TTC549 (cell line): ENCODE measurements at regions not wholly inside any gene's neighbourhood (a gene's known extent, or its start where the extent isn't known, plus 50 kb on each side); places are given as distances from the start of the nearest gene placed in this dataset.
"Not testable (repeated sequence)": the region's sequence is repeated elsewhere in the genome, so short reads cannot be mapped to it uniquely, and the experiment has no call there.

Source experiments
- FAIRE-seq: peaks from 2 replicates; lab custom pipeline; 2012; peaks lifted over from hg19 to GRCh38; lab: Jason Lieb, UNC

DNA sequence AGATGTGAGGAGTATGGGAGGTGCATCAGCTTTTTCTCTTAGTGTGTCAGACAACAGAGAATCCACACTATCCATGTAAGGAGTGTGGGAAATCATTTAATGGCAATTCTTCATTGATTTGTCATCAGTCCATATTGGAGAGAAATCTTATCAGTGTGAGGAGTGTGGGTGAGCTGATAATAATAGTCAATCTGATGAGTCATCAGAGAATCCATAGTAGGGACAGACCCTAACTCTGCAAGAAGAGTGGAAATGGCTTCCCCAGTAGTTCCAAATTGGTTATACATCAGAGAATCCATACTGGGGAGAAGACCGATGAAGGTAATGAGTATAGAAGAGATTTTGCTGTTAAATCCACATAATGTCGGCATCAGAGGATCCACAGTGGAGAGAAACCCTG is 150.5 kb upstream of the THUMPD2 start:
- FAIRE-seq = no peak

DNA sequence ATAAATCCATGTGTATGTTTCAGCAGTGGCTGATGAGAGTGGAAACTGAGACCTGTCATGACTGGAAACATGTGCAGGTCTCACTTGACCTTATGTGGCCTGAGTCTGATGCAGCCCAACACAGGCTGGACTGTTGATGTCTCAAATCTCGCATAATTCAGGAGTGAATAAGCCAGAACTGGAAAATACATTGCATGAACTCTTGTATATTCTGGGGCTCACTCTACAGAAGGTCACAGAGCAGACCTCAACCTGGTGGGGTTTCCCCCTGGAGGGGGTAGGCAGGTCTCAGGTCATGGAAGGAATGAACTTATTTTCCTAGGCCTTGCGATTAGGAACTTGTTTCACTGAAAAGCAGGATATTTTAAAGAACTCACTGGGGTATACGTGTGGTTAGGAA is 146.3 kb upstream of the THUMPD2 start:
- no peak for FAIRE-seq

DNA sequence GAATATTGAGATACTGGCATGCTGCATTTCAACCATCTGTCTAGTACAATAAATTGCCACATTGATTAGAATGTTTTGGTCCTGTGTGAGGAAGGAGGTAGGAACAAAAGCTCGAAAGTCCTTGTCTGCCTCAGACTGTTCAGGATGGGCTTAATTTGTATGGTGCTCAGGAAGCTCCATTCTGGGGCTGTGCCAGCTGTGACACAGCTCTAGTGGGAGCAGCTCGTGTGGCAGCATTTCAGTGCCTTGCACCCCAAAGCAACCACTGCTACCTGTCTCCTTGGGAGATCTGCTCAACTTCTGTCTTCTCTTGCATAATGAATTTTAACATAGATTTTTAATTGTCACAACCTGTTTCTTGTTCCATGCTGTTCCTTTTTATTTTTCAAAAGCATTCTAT is 144.4 kb upstream of the THUMPD2 start:
- FAIRE-seq = no peak

DNA sequence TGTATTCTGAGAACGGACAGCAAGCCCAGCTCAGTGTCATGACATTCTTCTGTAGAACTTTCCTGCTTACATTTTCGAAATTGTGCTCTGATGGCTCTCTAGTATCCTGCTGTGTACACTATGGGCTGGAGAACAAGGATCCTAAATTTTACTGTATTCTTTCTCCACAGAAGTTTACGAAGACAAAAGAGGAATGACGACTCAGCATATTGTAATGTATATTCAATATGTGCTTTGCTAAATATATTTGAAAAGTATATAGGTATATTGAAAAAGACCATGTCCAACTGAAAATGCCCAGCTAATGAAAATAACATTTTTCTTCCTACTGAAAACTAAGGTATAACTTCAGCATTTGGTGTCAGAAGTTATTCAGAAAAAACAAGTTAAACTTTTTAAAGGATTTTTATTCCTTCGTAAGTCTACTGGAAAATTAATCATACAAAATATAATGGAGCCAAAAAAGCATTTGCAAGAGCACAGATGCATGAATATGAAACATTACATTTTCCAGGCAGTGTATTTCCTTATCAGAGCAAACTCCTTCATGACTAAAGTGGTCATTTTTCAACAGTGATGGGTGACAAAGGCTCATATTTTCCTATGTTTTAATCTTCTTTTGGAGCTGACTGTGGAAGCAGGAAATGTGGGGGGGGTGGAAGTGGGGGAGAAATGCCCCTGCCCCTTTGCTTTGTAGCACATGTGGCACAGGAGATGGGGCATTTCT is 143.8 kb upstream of the THUMPD2 start:
- no peak for FAIRE-seq

DNA sequence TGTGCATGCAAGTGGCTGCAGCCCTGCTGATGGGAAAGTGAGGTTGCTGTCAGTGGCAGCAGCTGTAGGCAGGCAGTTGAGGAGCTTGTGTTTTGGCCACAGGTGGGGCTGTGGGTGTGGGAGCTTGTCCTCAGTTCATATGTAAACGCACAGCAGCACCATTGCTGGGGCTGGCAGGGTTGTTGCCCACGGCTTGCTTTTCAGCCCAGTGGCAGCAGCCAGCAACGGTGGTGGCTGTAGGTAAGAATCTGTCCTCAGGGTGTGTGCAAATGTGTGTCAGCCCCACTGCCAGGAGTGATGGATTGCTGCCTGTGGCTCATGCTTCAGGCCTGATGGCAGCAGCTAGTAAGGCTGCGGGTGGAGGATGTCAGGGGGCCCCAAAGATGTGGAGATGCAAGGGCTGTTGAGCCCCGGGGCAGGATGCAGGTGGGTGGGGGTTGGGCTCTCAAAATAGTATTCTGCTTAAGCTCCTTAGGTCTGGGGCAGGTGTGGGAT is 141.3 kb upstream of the THUMPD2 start:
- no peak for FAIRE-seq

DNA sequence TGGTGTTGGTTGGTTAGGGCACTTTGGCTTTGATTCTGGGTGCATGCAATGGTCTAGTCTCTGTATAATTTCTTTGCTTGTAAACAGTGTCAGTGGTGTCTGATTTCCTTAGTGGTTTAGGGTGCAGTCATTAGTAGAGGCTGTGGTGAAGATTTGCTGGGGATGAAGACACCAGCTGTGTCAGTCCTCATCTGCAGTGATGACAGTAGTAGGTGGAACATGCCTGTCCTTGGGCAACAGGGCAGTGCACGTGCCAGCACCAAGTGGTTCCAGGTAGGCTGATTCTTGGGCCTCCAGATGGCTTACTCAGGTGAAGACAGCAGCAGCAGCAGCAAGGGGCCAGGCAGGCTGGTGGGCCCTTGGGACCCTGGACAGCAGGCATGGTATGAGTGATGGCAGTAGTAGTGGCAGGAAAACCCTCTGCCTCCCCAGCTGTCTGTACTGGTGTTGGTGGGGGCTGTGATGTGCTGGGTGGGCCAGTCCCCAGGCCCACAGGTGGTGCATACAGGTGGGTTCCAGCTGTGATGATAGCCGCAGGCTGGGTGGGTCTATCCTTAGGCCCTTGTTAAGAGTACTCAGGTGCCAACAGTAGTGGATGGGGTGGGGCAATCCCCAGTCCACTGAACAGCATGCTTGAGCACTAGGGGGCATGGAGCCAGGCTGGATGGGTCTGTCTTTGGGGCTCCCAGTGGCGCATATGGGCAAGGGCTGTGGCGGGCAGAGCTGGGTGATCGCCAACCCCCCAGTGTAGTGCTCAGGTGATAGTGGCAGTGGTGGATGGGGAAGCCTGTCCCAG is 140.7 kb upstream of the THUMPD2 start:
- no peak for FAIRE-seq

DNA sequence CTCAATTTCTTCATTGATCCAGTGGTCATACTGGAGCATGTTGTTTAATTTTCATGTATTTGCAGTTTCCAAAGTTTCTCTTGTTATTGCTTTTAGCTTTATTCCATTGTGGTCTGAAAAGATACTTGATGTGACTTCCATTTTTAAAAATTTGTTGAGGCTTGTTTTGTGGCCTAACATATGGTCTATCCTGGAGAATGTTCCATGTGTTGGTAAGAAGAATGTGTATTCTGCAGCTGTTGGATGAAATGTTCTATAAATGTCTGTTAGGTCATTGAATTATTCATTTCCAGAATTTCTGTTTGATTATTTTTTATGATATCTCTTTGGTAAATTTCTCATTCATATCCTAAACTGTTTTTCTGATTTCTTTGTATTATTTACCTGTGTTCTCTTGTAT is 139.8 kb upstream of the THUMPD2 start:
- FAIRE-seq = peak; percentile 58

DNA sequence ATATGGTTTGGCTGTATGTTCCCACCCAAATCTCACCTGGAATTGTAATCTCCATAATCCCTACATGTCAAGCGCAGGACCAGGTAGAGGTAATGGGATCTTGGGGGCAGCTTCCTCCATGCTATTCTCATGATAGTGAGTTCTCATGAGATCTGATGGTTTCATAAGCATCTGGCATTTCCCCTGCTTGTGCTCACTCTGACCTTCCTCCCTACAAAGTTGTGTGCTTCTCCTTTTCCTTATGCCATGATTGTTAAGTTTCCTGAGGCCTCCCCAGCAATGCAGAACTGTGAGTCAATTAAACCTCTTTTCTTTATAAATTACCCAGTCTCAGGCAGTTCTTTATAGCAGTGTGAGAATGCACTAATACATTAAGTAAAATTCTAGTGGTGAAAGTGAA is 138.3 kb upstream of the THUMPD2 start:
- not testable (repeated sequence) for FAIRE-seq

DNA sequence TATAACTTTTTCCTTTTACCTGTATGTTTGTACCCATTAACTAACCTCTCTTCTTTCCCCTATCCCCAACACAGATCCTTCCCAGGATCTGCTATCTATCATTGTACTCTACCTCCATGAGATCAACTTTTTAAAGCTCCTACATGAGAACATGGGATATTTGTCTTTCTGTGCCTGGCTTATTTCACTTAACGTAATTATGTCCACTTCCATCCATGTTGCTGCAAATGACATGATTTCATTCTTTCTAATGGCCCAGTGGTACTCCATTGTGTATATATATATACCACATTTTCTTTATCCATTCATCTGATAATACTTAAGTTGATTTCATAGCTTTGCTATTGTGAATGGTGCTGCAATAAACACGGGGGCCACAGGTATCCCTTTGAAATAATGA is 135.9 kb upstream of the THUMPD2 start:
- peak; percentile 67 for FAIRE-seq

DNA sequence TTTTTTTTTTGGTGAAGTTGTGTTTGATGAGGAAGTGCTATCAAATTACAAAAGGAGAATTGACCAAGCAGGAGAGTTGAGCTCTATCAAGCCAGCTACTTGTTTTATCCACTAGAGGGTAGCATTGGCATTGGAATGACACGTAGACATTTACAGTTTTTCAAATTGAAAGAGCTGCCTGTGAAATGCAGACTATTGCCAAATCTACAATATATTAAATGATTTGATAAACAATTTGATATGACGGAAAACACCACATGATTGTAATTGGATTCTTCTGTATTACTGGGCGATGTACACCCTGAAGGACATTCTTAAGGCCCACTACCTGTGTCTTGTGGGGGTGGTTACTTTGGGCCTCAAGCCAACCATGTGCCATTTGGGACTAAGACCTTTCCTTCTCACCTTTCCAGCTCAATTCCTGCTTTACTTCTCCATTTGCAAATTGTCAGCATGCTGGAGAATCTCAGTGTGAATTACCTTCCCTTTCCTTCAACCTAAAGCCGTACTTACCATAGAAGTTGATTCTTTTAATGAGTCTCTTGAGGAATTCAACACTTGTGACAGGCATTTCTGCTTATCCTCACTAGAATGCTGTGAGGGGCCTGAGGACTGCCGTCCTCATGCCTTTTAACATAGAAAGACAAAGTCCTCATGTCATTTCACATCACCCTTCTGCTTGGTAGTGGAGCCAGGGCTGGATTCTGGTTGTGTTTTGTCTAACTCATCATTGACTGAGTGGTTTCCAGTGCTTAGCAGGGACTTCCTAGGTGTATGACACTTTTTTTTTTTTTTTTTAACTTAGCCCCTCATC is 134.8 kb upstream of the THUMPD2 start:
- peak; percentile 99 for FAIRE-seq

DNA sequence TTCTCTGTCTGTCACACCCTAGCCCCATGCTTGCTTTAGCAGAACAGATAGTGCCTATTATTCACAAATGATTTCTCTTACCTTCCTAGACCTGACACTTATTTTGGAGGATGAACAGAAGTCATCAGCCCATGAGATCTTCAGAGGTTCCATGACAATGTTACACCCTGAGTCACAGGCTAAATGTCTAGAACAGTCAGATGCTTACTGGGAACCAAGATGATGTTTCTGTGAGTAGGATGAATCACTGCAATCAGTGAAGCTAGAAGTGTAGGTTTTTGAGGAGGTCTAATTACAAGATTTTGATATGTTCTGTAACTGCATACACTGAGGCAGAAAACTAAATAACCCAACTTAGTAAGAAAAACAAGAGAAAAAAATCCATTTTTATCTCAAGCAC is 123.0 kb upstream of the THUMPD2 start:
- FAIRE-seq = no peak

DNA sequence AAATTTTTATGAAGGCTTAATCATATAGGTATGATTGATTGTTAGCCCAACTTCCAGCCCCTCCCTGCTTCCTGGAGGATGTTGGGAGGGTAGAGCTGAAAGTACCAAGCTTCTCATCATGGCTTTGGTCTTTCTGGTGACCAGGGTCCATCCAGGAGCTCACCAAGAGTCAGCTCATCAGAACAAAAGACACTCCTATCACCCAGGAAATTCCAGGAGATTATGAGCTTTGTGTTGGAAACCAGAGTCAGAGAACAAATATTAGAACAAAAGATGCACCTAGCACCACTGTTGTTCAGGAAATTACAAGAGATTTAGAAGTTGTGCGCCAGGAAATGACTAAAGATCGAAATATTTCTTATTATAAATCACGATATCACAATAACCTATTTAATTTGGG is 119.9 kb upstream of the THUMPD2 start:
- no peak for FAIRE-seq

DNA sequence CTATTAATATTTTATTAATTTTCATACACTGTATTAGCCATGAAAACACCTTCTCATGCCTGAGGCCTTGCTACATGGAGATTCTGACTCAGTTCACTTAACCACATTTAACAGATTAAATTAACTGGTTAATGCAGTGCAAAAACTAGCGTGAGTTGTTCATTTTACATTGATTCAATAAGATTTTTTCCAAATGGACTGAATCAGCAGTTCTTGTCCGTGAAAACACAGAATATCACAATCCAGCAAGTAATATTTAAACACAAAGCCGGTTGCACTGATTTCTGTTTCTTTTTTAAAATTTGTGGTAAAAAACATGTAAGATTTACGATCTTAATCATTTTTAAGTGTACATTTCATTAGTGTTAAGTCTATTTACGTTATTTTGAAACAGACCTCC is 118.2 kb upstream of the THUMPD2 start:
- FAIRE-seq = no peak

DNA sequence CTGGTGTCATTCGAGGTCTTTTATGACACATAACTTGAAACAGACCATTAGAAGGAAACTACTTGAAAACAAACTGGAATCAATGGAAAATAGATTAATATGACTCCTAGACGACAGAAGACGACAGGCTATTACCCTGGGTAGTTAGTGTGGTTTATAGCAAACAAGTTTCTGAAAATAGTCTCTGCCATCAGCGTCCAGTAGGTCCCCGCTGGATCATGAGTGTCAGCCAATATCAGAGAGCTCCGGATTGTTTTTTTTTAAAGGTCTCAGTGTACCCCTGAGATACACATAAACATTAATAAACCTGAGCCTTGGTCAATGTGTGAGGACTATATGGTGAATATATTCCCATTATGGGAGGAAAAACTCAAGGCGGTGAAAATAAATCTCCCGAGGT is 115.0 kb upstream of the THUMPD2 start:
- FAIRE-seq = no peak

DNA sequence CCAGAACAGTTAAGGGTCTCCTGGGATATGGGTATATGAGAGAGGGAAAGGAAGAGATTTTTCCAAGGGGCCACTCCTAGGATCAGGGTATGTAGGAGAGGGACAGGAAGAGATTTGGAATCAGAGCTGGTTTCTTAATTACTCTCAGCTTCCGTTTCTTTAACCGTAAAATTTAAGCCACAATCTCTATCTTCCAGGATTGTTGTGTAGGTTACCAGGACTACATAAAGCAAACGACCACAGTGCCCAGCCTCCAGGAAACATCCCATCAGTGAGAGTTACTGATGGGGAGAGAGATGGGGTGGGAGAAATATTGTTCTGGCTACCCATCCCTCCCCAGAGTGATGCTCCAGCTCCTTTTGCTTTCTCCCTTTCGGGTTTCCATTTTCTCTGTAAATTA is 114.6 kb upstream of the THUMPD2 start:
- FAIRE-seq = no peak

DNA sequence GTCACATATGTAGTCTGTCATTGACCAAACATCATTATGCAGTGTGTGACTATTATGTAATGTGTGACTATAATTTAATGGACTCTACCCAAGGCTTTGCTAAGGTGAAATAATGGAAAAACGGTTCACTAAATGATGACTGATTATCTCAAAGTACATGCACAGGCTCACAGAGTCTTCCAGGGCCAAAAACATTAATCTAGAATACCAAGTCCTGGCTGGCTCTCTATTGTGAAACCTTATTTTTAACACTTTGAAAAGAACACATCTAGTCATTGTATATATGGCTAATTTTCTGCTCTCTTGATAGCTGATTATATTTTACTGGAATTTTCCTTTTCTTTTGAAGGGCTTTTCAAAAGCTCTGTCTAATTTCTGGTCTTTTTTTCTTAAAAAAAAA is 102.9 kb upstream of the THUMPD2 start:
- FAIRE-seq = no peak

DNA sequence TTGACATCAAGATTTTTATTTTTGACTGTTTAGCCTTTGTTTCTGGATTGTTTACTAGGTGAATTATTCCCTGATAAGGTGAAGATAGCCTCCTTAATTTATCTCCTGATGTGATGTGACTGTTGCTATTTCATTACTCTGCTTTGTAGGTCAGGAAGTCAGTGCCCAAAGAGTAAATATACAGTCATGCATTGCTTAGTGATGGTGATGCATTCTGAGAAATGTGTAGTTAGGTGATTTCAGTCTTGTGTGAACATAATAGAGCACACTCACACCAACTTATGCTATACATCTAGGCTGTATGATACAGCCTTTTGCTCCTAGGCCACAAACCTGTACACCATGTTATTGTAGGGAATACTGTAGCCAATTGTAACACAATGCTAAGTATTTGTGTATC is 102.4 kb upstream of the THUMPD2 start:
- no peak for FAIRE-seq

DNA sequence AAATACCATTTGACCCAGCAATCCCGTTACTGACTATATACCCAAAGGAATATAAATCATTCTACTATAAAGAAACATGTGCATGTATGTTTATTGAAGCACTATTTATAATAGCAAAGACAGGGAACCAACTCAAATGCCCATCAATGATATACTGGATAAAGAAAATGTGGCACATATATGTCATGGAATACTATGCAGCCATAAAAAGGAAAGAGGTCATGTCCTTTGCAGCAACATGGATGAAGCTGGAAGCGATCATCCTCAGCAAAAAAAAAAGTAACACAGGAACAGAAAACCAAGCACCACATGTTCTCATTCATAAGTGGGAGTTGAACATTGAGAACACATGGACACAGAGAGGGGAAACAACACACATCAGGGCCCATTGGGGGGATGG is 99.9 kb upstream of the THUMPD2 start:
- FAIRE-seq = not testable (repeated sequence)

DNA sequence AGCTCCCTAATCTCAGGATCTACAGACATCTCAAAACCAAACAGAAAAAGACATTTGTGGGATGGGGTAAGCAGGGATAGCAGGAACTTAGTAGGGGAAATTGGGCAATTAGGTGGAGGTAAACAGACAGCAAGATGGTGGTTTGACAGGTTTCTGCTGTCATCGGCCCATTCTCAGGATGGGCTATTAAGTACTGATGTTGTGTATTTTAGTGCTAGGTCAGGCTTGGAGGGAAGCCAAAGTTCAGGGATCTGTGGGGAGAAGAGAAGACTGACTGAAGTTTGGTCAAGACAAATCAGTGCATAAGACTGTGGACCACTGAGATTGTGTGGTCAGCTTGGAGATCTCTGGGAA is 96.8 kb upstream of the THUMPD2 start:
- FAIRE-seq = no peak

DNA sequence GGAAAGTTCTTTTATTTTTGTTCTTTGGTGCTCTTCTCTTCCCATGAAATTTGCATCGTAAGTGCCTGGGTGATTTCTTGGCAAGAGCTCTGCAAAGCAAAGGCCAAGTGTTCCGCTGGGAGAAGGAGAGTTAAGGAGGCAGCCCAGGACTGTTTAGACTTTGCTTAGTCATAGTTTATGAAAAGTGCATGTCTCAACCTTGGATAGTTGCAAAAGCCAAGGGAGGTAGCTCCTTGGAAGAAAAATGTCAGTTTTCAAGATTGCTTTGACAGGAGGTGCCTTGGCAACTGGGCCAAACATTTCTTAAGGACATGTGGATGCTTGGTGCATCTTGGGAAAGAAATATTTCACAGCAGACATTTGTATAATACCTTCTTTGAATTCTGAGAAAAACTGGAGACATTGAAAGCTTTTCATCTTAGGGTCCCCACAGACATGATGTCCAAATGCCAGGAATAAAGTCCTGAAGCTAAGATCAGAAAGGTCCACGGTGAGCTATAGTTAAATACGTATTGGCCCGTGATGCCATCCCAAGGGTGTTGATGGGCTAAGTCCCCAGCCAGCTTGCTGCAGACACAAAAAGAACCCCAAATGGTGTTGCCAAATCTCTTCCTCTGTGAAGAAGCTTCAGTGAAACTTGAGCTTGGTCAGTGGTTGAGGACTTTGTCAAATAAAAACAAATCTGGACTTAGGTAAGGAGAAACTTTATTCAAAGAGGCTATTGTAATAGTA is 96.3 kb upstream of the THUMPD2 start:
- peak; percentile 98 for FAIRE-seq

DNA sequence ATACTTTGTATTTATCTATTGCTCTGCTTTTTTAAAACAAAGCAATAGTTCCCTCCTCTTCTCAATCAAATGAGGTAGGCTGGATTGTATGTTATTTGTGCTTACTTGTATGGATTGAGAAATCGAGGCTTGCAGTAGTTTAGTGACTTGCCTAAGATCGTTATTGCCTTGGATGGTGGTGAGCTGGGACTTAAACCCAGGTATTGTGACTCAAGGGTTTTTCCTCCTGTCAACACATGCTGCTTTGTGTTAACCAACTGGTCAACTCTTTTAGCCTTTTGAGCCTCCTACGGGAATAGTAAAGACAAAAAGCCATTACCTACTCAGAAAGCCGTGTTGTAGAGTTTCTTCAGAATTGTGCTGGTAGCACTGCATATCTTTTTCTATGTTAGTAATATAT is 95.2 kb upstream of the THUMPD2 start:
- peak; percentile 80 for FAIRE-seq

DNA sequence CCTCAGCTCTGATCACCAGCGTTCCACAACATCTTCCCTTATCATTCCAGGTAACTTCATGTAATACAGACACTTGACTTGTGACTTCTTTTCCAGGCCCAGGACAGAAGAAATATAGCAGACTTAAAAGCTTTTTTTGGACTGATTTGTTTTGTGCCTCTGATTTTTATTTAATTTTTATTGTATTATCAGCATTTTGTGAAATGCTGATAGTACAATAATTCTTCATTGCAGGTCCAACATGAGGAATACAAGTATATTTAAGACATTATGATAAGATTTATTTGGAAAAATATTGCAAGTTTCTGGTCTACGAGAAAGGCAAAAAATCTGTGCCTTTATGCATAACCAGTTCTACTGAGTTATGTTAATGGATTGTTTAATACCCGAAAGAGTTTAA is 94.5 kb upstream of the THUMPD2 start:
- no peak for FAIRE-seq
